Left lung (tissue), 4 donors: ENCODE measurements at regions not wholly inside any gene's neighbourhood (a gene's known extent, or its start where the extent isn't known, plus 50 kb on each side); places are given as distances from the start of the nearest gene placed in this dataset.

Experiments used
- ATAC-seq: fragments of 200-7000 bp; cut with Tn5 transposase; one replicate; pipeline ENCODE4 v1.9.1; 2020; ENCODE audit warnings: moderate library complexity
- DNase-seq, 4 donors: peaks; one replicate each; pipeline ENCODE4 v3.0.0-alpha.2; 2013 to 2020
- H3K27ac ChIP-seq, 2 donors: fragments of 200-600 bp; sonication (generic) in 1 of 2; one replicate each; pipeline versions ENCODE4 v1.5.0 to v1.8.0; 2020 to 2021
- H3K27me3 ChIP-seq, 2 donors: fragments of 200-600 bp; sonication (generic) in 1 of 2; one replicate each; pipeline versions ENCODE4 v1.5.0 to v1.8.0; 2020 to 2021
- H3K36me3 ChIP-seq, 2 donors: fragments of 200-600 bp; sonication (generic) in 1 of 2; one replicate each; pipeline versions ENCODE4 v1.5.0 to v1.8.0; 2020 to 2021
- H3K4me1 ChIP-seq, 2 donors: fragments of 200-600 bp; one replicate each; pipeline ENCODE4 v1.8.0; 2021
- H3K4me3 ChIP-seq, 2 donors: fragments of 200-600 bp; sonication (generic) in 1 of 2; one replicate each; pipeline versions ENCODE4 v1.5.0 to v1.8.0; 2020 to 2021; ENCODE audit warnings: mild to moderate bottlenecking in 1 of 2
- H3K9me3 ChIP-seq, 2 donors: fragments of 200-600 bp; sonication (generic) in 1 of 2; one replicate each; pipeline versions ENCODE4 v1.5.0 to v1.8.0; 2020 to 2021
- CTCF ChIP-seq, 2 donors: fragments of 200-600 bp; sonication (generic) in 1 of 2; IDR thresholded peaks; one replicate each; pipeline versions ENCODE4 v1.5.0 to v1.8.0; 2021; ENCODE audit warnings: antibody characterized with exemption in 2 of 2
- intact Hi-C, 2 donors: fragments of 100-400 bp; cut with DNase I; formaldehyde crosslinking; loops; one replicate each; pipeline versions ENCODE4 v1.11.2 to v1.14.2; 2022
- donor health status: DM: no; HTN: yes; CAD: no.
- donor health status: DM: no; HTN: no; CAD: no.

DNA sequence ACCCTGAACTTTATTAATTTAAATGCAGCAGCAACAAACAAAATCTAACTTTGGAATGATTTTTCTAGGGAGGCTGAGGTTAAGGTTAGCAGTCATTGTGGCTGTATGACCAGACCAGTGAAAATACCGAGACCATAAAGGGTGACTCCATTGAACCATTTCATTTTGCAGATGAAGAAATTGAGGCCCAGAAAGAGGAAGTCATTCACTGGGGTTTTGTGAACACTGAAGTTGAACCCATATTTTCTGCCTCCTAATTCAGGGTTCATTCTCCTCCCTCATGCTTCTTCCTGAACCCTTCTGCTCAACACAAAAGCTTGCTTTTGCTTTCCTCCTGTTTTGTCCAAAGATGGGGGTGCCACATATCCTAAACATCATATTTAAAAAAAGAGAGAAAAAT is 65.8 kb upstream of the PLCL2 start:
- intact Hi-C loops, result no loop called here
- no peak for ATAC-seq
- no peak for TF ChIP-seq CTCF (IDR thresholded peaks at IDR 0.05)
- no peaks in the 10 kb centered on the region for H3K27me3 ChIP-seq
- no peak overlapping the region for H3K27ac ChIP-seq
- no peaks in the 10 kb centered on the region for H3K4me1 ChIP-seq
- no peak for DNase-seq
- no peaks in the 10 kb centered on the region for H3K9me3 ChIP-seq
- H3K4me3 ChIP-seq, result no peak overlapping the region
- no peaks in the 10 kb centered on the region for H3K36me3 ChIP-seq

DNA sequence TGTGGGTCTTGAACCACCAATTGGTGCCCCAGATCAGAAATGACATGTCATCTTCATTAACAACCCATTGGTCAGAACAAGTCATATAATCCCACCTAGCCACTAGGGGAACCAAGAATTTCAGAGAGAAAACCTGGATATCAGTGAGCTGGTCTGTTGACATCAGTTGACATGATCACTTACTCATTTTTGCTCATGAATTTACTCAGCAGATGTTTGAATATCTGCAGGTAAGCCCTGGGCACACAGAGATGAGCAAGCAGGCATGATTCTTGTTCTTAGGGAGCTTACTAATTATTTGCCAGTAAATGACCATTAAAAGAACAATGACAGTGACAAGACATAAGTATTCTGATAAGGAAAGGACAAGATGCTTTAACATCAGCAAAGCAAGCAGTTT is 64.3 kb upstream of the PLCL2 start:
- Histone ChIP-seq H3K27me3 (no peaks in the 10 kb centered on the region), H3K36me3 (no peaks in the 10 kb centered on the region), H3K4me3 (no peak overlapping the region), H3K4me1 (no peaks in the 10 kb centered on the region), H3K9me3 (no peaks in the 10 kb centered on the region), H3K27ac (no peak overlapping the region)
- no peak for TF ChIP-seq CTCF (IDR thresholded peaks at IDR 0.05)
- DNase-seq (no peak), ATAC-seq (no peak)
- intact Hi-C loops, result no loop called here

DNA sequence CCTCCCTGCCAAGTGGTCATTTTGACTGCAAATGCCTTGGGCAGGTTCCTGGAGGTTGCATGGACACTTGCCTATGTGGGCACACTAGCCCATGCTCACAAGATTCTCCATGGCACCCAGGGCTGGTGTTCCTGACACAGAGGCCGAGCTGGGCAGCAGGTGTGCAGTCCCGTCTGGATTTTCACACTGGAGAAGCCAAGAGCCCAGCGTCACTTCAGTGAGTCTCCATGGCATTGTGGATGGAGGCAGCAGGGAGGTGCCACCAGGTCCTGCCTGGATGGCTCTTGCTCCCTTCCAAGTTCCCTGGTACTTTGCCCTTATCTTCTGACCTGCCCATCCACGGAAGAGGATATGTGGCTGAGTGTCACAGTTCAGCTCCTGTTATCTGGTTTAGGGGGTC is 63.7 kb upstream of the PLCL2 start:
- Histone ChIP-seq H3K4me3 (no peak overlapping the region), H3K27me3 (no peaks in the 10 kb centered on the region), H3K4me1 (no peaks in the 10 kb centered on the region), H3K36me3 (no peaks in the 10 kb centered on the region), H3K9me3 (no peaks in the 10 kb centered on the region), H3K27ac (no peak overlapping the region)
- intact Hi-C loops, result no loop called here
- no peak for ATAC-seq
- no peak for DNase-seq
- TF ChIP-seq CTCF (IDR thresholded peaks at IDR 0.05), result no peak

- H3K27me3 ChIP-seq, result no peaks in the 10 kb centered on the region
- no peak overlapping the region for H3K4me3 ChIP-seq
- H3K4me1 ChIP-seq, result no peaks in the 10 kb centered on the region
- H3K27ac ChIP-seq, result no peak overlapping the region
- DNase-seq, result no peak
- no peak for ATAC-seq
- no peaks in the 10 kb centered on the region for H3K9me3 ChIP-seq
- intact Hi-C loops, result no loop called here
- no peaks in the 10 kb centered on the region for H3K36me3 ChIP-seq
- no peak for TF ChIP-seq CTCF (IDR thresholded peaks at IDR 0.05)
Observed at GRCh38 chr3:16824081-16824696, 60.6 kb upstream of the PLCL2 start.

GRCh38 chr3:16825617-16826204 is 59.0 kb upstream of the PLCL2 start:
- intact Hi-C loops, result no loop called here
- ATAC-seq (peak; percentile 35), DNase-seq (no peak)
- Histone ChIP-seq H3K9me3 (no peaks in the 10 kb centered on the region), H3K27ac (no peak overlapping the region), H3K4me1 (no peaks in the 10 kb centered on the region), H3K4me3 (no peak overlapping the region), H3K36me3 (no peaks in the 10 kb centered on the region), H3K27me3 (no peaks in the 10 kb centered on the region)
- no peak for TF ChIP-seq CTCF (IDR thresholded peaks at IDR 0.05)
